ENCODE measurements at regions not wholly inside any gene's neighbourhood (a gene's known extent, or its start where the extent isn't known, plus 50 kb on each side); places are given as distances from the start of the nearest gene placed in this dataset.

DNA sequence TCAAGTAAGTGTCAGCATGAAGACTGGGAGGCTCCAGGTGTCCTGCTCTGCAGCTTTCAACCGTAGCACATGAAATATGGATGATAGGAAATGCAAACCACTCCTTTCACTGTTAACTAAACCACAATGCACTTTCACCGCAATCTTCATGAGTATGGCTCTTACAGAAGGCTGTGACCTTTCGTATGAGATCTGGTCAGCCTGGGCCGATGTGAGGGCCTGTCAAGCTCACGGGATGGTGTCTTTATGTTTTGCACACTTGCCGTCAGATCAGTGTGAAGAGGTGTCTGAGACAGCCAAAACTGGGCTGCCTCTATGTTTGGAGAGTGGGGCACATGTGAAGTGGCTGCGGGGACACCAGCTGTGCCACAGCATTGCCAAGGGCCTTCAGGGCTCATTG is 62.8 kb upstream of the AFF3 start:
- no TSS peak for BruUV-seq (replicated peaks)
- in situ Hi-C loops (cut with MboI; ENCODE audit: low sequenced_read_pairs) (no loop called here), dilution Hi-C loops (cut with HindIII; ENCODE audit: low sequenced_read_pairs, unreplicated experiment) (no loop called here), intact Hi-C loops (cut with micrococcal nuclease) (no loop called here)
- Histone ChIP-seq H3K9me1 (ENCODE audit: insufficient read depth, low read length) (no peaks in the 10 kb centered on the region; the same call in 1 of the 2 replicates), H4K8ac (ENCODE audit: low read depth in 2 of 2, low read length in 2 of 2) (no peak overlapping the region), H4K91ac (ENCODE audit: insufficient read depth, low read depth, low read length) (no peak overlapping the region), H3K27ac (ENCODE audit: insufficient read depth, low read length) (no peak overlapping the region), H3K9ac (ENCODE audit: low read depth, low read length) (no peak overlapping the region), H3K36me3 (ENCODE audit: control insufficient read depth, insufficient read depth, low read length) (no peaks in the 10 kb centered on the region), H3K79me1 (ENCODE audit: low read depth in 1 of 2, low read length in 2 of 2) (no peaks in the 10 kb centered on the region), H2AK9ac (replicated peaks; ENCODE audit: low read depth, low read length, poor library complexity) (no peak overlapping the region), H3K4ac (ENCODE audit: low read depth, low read length) (no peak overlapping the region), H3K9me3 (ENCODE audit: control insufficient read depth, insufficient read depth, low read length) (no peaks in the 10 kb centered on the region), H3K18ac (ENCODE audit: low read depth, low read length) (no peak overlapping the region), H2BK15ac (ENCODE audit: low read depth, low read length) (no peak overlapping the region), H3K4me3 (ENCODE audit: insufficient read depth, low read depth, low read length) (no peak overlapping the region), H4K20me1 (ENCODE audit: insufficient read depth, low read length) (no peaks in the 10 kb centered on the region), H2BK5ac (ENCODE audit: low read depth, low read length, poor library complexity, severe bottlenecking) (no peak overlapping the region), H2AFZ (replicated peaks; ENCODE audit: low read length, poor library complexity) (no peak overlapping the region), H3K27me3 (ENCODE audit: control insufficient read depth, insufficient read depth, low read length) (no peaks in the 10 kb centered on the region; the same call in 1 of the 2 replicates), H2BK20ac (ENCODE audit: low read depth, low read length) (no peak overlapping the region), H2AK5ac (ENCODE audit: low read depth, low read length) (no peak overlapping the region), H3K4me1 (ENCODE audit: control insufficient read depth, insufficient read depth, low read length) (peaks cover 2% of the 10 kb centered on the region), H3K4me2 (ENCODE audit: low read depth, low read length) (no peak overlapping the region), H3K56ac (ENCODE audit: extremely low read depth, insufficient read depth, low read length) (no peak overlapping the region), H3K14ac (replicated peaks; ENCODE audit: low read depth, low read length) (no peak overlapping the region), H3K23ac (ENCODE audit: low read depth, low read length) (no peak overlapping the region), H2BK120ac (ENCODE audit: low read depth, low read length) (no peak overlapping the region), H4K5ac (ENCODE audit: low read depth, low read length) (no peak overlapping the region)
- ChIA-PET CTCF (no interaction called here), POLR2A (ENCODE audit: unreplicated experiment) (no interaction called here)
- no peak for TF ChIP-seq BHLHE40 (IDR thresholded peaks at IDR 0.05; ENCODE audit: low read depth, low read length)
- TF ChIP-seq POLR2A (IDR thresholded peaks at IDR 0.05; ENCODE audit: low read depth, low read length): no peak
- TF ChIP-seq MAFK (IDR thresholded peaks at IDR 0.05; ENCODE audit: low read depth, low read length): no peak
- TF ChIP-seq MAZ (IDR thresholded peaks at IDR 0.05; ENCODE audit: borderline replicate concordance, low read depth, low read length): no peak
- no peak for TF ChIP-seq CEBPB (IDR thresholded peaks at IDR 0.05; ENCODE audit: low read depth, low read length)
- TF ChIP-seq MXI1 (IDR thresholded peaks at IDR 0.05; ENCODE audit: borderline replicate concordance, low read depth, low read length): no peak
- DNase-seq (no peak), ATAC-seq (ENCODE audit: low read depth) (no peak)
- 84% methylated on average over 3 of the region's 7 CpGs; no CpG with 5 or more reads in 1 of the 2 experiments for WGBS, 2 experiments (ENCODE audit: extremely low coverage in 2 of 2, insufficient read length in 1 of 2)

Data from IMR-90 (cell line).